Lung (tissue), 11 donors: ENCODE measurements at regions not wholly inside any gene's neighbourhood (a gene's known extent, or its start where the extent isn't known, plus 50 kb on each side); places are given as distances from the start of the nearest gene placed in this dataset.

Source experiments
- ATAC-seq: fragments of 200-7000 bp; cut with Tn5 transposase; one replicate; pipeline ENCODE4 v1.9.1; 2020; ENCODE audit warnings: moderate number of reproducible peaks; ENCODE audit not compliant: insufficient read depth, low FRiP score
- DNase-seq, 3 donors: peaks; one replicate each; pipeline ENCODE4 v3.0.0-alpha.2; 2013 to 2017
- H3K27ac ChIP-seq, 2 donors: one replicate each; pipeline ENCODE4 v1.5.1; 2013; ENCODE audit warnings: mild to moderate bottlenecking in 2 of 2, moderate library complexity in 2 of 2, control low read depth in 1 of 2, inconsistent platforms in 1 of 2, low read depth in 1 of 2, low read length in 1 of 2
- H3K27me3 ChIP-seq, 3 donors: one replicate each; pipeline ENCODE4 v1.5.1; 2013; ENCODE audit warnings: low read length in 2 of 3; ENCODE audit not compliant: control insufficient read depth in 3 of 3, insufficient read depth in 3 of 3
- H3K36me3 ChIP-seq, 4 donors: one replicate each; pipeline ENCODE4 v1.5.1; 2013; ENCODE audit warnings: low read length in 4 of 4, mild to moderate bottlenecking in 1 of 4, moderate library complexity in 1 of 4; ENCODE audit not compliant: control insufficient read depth in 4 of 4, insufficient read depth in 4 of 4
- H3K4me1 ChIP-seq, 5 donors: one replicate each; pipeline ENCODE4 v1.5.1; 2013; ENCODE audit warnings: low read length in 5 of 5, mild to moderate bottlenecking in 2 of 5, moderate library complexity in 1 of 5; ENCODE audit not compliant: control insufficient read depth in 5 of 5, insufficient read depth in 5 of 5
- H3K4me3 ChIP-seq: one replicate; pipeline ENCODE4 v1.5.1; 2013; ENCODE audit warnings: mild to moderate bottlenecking, control low read depth, moderate library complexity
- H3K9ac ChIP-seq, 2 donors: one replicate each; pipeline ENCODE4 v1.5.1; 2013; ENCODE audit warnings: low read length in 2 of 2, control low read depth in 1 of 2; ENCODE audit not compliant: insufficient read depth in 1 of 2
- H3K9me3 ChIP-seq, 4 donors: one replicate each; pipeline ENCODE4 v1.5.1; 2013; ENCODE audit warnings: low read length in 3 of 4, mild to moderate bottlenecking in 1 of 4, moderate library complexity in 1 of 4; ENCODE audit not compliant: control insufficient read depth in 4 of 4, insufficient read depth in 3 of 4
- WGBS, 2 donors: extraction: QIAGEN DNeasy Blood & Tissue Kit; methylation state at CpG; one replicate each; pipeline ENCODE4 v1.1.7; 2013; 5-methylcytosine and 5-hydroxymethylcytosine counted together
- TF ChIP-seq, protein P1 (sequence below): IDR thresholded peaks from 2 replicates; pipeline ENCODE4 v1.5.1; 2012; ENCODE audit warnings: mild to moderate bottlenecking; ENCODE audit errors: control extremely low read depth, extremely low read depth
- donor health status: control.
- donor health status: control.
- donor health status: Bipolar disorder and iron deficiency.
- donor health status: healthy.
- donor health status: DM: yes; HTN: yes; CAD: no.

DNA sequence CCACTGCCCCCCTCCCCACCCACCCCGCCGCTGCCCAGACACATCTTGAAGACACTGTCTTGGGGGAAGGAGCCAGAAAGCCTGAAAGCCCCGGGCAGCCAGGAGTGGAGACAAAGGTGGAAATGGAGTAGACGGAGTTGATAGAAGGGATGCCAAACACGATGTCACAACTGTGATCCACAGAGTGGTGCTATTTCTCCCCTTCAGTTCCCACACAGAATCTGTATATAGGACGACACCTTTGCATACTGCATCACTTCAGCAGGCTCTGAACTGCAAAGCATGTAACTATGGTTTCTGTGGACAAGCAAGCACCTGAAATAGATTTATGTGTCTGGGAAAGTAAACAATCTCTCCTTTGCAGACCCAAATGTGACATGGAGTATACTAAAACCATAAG is 56.4 kb upstream of the F13A1 start:
- no peak for ATAC-seq

DNA sequence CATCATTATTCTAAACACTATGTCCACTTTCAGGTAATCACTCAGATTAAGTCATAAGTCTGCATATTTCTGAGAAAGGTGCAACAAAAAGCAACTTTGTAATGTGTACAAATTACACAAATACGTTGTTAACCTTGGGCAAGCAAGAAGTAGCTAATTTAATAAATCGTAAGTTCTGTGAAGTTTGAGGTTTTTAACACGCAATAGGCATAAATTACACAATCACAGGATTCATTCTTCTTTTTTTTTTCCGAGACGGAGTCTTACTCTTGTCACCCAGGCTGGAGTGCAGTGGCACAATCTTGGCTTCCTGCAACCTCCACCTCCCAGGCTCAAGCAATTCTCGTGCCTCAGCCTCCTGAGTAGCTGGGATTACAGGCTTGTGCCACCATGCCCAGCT is 57.2 kb upstream of the F13A1 start:
- H3K4me3 ChIP-seq: no peak overlapping the region
- H3K9ac ChIP-seq: no peak overlapping the region
- H3K27me3 ChIP-seq: no peaks in the 10 kb centered on the region
- DNase-seq (no peak), ATAC-seq (no peak)
- WGBS, 2 donors: 45 to 70% methylated on average over 6 of the region's 6 CpGs
- no peaks in the 10 kb centered on the region for H3K36me3 ChIP-seq
- TF ChIP-seq, protein P1, sequence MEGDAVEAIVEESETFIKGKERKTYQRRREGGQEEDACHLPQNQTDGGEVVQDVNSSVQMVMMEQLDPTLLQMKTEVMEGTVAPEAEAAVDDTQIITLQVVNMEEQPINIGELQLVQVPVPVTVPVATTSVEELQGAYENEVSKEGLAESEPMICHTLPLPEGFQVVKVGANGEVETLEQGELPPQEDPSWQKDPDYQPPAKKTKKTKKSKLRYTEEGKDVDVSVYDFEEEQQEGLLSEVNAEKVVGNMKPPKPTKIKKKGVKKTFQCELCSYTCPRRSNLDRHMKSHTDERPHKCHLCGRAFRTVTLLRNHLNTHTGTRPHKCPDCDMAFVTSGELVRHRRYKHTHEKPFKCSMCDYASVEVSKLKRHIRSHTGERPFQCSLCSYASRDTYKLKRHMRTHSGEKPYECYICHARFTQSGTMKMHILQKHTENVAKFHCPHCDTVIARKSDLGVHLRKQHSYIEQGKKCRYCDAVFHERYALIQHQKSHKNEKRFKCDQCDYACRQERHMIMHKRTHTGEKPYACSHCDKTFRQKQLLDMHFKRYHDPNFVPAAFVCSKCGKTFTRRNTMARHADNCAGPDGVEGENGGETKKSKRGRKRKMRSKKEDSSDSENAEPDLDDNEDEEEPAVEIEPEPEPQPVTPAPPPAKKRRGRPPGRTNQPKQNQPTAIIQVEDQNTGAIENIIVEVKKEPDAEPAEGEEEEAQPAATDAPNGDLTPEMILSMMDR: no peak
- H3K4me1 ChIP-seq: no peaks in the 10 kb centered on the region
- no peaks in the 10 kb centered on the region for H3K9me3 ChIP-seq
- H3K27ac ChIP-seq: no peak overlapping the region

More for the DNA sequence above, 56.4 kb upstream of the F13A1 start:
- H3K27ac ChIP-seq: no peak overlapping the region
- no peaks in the 10 kb centered on the region for H3K36me3 ChIP-seq
- H3K27me3 ChIP-seq: no peaks in the 10 kb centered on the region
- TF ChIP-seq, protein P1: no peak
- WGBS, 2 donors: 85 to 88% methylated on average over 6 of the region's 6 CpGs
- H3K4me3 ChIP-seq: no peak overlapping the region
- DNase-seq: no peak
- no peaks in the 10 kb centered on the region for H3K4me1 ChIP-seq
- H3K9ac ChIP-seq: no peak overlapping the region
- H3K9me3 ChIP-seq: peaks cover 0 to 2% (median 0%) of the 10 kb centered on the region in 4 donors

DNA sequence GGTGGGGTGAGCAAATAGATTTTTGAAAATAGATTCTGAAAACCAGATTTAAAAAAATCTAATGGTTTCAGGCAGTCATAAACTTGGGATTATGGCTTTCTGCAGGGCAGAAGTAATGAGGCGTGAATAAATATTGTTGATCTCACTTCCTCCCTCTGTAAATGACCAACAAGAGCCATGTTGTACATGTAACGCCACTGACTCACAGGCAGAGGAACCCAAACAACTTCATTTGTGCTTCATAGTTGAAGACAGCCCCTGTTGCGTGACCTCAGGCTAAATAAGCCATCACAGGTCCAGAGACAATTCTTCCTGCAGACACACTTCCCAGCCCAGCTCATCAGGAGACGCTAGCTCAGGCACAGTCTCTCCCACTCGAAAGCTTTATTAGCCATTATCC is 59.1 kb upstream of the F13A1 start:
- TF ChIP-seq, protein P1: no peak
- H3K9ac ChIP-seq: no peak overlapping the region
- ATAC-seq (no peak), DNase-seq (no peak)
- no peaks in the 10 kb centered on the region for H3K36me3 ChIP-seq
- no peaks in the 10 kb centered on the region for H3K9me3 ChIP-seq
- H3K27ac ChIP-seq: no peak overlapping the region
- no peaks in the 10 kb centered on the region for H3K27me3 ChIP-seq
- no peak overlapping the region for H3K4me3 ChIP-seq
- 79 to 81% methylated on average over 5 of the region's 5 CpGs for WGBS, 2 donors
- H3K4me1 ChIP-seq: no peaks in the 10 kb centered on the region

DNA sequence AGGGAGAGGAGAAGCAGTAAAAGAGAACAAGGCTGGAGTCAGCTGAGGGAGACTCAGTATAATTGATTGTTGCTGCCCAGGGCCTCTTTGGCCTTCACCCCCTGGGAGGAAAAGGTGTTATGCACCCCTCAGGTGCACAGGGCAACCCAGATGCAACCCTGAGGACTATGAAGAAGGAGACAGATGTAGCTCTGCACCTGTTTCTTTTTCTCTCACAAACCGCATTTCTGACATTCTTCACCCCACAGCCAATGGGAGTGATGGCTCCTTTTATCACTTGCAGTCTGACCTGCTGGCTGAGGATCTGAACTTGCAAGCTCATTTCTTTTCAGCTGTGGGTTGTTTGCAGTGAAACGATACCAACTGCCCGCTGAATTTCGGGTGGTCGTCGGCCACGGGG is 64.1 kb upstream of the F13A1 start:
- DNase-seq (no peak), ATAC-seq (no peak)
- peaks cover 0 to 1% (median 0%) of the 10 kb centered on the region in 5 donors for H3K4me1 ChIP-seq
- TF ChIP-seq, protein P1: no peak
- H3K36me3 ChIP-seq: no peaks in the 10 kb centered on the region
- 78 to 92% methylated on average over 7 of the region's 7 CpGs for WGBS, 2 donors
- H3K27ac ChIP-seq: no peak overlapping the region
- no peak overlapping the region for H3K9ac ChIP-seq
- no peaks in the 10 kb centered on the region for H3K9me3 ChIP-seq
- no peaks in the 10 kb centered on the region for H3K27me3 ChIP-seq
- H3K4me3 ChIP-seq: no peak overlapping the region
